ENCODE measurements at regions not wholly inside any gene's neighbourhood (a gene's known extent, or its start where the extent isn't known, plus 50 kb on each side); places are given as distances from the start of the nearest gene placed in this dataset.

DNA sequence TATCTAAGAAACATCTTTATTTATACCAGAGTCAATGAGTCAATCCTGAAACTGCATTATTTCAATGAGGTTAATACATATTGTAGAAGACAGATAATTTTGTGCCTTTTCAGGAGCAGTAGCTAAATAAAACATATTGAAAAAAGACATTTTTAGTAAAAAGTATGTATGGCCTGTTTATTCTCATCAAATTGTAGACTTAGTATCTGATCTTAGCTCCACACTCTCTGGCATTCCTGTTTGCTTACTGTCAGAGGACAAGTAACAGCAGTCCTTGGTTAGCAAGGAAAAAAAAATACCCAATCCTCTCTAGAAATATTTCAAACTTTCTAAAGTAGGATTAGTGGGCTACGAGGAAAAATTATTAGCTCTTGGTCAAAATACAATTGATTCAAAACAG, 50.5 kb upstream of the GUCY1A1 start:
- intact Hi-C loops (cut with micrococcal nuclease), result no loop called here

DNA sequence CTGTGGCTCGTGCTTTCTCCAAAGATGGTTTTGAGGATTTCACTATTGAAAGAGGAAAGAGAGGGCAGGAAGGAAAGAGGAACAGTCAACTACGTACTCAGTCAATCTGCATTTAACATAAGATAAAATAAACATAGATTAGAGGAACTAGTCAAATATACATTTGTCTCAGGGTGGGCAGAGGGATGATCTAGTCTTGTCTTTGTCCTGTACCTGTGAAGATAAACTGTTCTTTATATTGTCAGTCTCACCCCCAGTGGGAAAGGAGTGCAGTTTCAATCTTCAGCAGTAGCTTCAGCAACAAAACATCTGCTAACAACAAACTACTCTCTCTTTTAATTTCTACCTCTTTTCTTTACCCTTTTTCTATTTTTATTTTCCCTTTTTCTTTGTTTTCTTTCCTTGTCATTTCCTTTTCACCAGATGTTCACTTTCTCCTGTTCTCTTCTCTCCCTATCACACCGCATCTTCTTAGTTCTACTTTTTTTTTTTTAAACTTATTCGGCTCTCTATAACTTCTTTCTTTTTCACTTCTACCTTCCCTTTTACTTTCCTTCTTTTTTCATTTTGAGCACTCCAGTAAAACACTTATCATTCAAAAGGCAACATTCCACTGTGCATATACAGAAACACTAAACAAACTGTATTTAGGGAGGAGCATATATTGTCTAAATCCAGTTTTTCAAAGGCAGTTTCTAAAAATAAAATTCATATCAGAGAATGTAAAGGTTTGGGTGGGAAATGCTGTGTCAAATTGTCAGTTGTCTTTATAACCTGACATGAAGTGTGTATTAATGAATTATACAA, 51.4 kb upstream of the GUCY1A1 start:
- intact Hi-C loops (cut with micrococcal nuclease), result no loop called here

DNA sequence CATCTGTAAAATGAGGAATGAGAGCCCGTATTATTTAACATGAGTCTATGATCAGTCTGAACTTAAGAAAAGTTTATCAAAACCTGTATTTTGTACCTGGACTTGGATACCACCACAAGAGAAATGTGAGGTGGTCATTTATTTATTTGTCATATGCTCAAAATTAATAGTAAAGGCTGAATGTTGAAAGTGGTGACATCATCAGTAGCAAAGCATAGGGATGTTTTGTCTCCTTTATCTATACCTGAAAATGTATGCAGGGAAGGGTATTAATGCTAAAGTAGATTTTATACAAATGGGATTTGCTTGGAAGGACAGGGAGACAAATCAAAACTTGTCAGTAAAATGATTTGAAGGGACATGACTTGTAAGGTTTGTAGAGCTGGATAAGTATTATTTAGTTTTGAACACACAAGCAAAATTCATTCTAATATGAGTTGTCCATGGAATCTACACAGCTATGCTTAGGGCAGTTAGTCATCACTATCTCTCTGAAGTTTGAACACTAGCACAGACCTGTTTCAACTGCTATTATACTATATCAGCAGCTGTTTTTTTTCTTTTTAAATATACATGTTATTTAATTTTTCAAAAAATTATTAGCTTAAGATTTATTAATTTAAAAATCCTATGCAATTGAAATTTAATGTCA, 52.4 kb upstream of the GUCY1A1 start:
- intact Hi-C loops (cut with micrococcal nuclease), result no loop called here

DNA sequence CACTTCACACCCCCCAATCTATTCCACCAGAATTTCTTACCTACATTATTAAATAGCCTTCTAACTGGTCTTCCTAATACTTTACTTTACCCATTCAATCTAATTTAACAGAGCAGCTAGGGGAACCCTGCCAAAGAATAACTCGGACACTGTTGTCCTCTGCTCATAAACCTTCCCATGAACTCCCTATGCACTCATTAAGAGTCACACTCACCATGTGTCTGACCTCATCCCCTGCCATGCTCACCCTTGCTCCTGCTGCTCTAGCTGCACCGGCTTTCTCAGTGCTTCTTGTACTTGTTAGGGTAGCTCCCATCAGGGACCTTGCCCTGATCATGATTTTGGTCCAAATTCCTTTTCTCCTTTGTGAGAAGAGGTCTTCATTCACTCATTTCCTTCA, 54.6 kb upstream of the GUCY1A1 start:
- intact Hi-C loops (cut with micrococcal nuclease), result no loop called here

- intact Hi-C loops (cut with micrococcal nuclease), result no loop called here
Observed at GRCh38 chr4:155611501-155611900, 55.1 kb upstream of the GUCY1A1 start.

GRCh38 chr4:155610143-155610542, 56.5 kb upstream of the GUCY1A1 start:
- intact Hi-C loops (cut with micrococcal nuclease), result no loop called here

DNA sequence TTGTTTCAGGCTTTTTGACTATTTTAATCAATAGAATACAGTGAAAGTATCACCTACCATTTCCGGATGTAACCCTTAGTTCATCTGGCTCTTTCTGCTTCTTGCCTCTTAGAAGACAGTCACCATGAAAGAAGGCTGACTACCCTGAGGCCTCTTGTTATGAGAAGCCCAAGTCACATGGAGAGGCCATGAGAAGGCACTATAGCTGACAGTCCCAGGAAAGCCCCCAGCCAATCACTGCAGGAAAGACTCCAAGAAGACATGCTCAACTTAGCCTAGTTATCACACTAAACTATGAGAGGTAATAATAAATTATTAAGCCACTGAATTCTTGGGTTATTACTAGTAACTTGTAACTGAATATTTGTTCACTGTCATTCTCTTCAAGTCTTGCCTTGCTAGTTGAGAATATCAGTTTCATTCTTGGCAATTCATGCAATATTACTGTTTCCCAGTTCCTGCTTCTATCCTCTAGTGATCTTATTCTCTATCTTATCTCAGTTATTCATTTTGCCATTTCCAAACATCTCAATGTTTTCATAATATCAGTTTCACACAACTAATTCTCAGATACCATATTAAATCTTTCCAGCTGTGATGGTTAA, 57.1 kb upstream of the GUCY1A1 start:
- intact Hi-C loops (cut with micrococcal nuclease), result no loop called here

DNA sequence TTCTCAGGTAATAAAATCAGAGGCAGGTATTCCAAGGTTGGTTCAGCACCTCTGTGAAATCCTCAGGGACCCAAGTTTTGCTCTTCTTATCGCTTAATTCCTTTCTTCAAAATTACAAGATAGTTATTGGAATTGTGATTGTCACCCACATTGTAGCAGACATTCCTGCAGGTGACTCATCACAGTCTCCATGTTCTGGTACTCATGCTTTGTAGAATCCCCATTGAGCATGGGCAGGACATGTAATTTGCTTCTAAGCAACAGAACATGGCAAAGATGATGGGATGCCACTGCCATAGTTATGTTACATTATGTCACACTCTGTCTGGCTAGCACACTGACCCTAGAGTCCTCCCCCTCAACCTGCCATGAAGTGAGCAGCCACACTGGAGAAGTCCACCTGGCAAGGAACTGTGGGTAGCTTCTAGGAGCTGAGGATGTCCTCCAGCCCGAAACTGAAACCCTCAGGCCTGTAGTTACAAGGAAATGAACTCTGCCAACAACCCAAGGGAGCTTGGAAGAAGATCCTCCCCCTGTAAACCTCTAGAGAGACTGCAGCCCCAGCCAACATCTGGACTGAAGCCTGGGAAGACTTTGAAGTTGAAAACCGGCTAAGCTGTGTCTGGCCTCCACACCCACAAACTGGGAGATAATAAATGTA, 58.3 kb upstream of the GUCY1A1 start:
- intact Hi-C loops (cut with micrococcal nuclease), result no loop called here

GRCh38 chr4:155607481-155607880, 59.2 kb upstream of the GUCY1A1 start:
- intact Hi-C loops (cut with micrococcal nuclease), result no loop called here

DNA sequence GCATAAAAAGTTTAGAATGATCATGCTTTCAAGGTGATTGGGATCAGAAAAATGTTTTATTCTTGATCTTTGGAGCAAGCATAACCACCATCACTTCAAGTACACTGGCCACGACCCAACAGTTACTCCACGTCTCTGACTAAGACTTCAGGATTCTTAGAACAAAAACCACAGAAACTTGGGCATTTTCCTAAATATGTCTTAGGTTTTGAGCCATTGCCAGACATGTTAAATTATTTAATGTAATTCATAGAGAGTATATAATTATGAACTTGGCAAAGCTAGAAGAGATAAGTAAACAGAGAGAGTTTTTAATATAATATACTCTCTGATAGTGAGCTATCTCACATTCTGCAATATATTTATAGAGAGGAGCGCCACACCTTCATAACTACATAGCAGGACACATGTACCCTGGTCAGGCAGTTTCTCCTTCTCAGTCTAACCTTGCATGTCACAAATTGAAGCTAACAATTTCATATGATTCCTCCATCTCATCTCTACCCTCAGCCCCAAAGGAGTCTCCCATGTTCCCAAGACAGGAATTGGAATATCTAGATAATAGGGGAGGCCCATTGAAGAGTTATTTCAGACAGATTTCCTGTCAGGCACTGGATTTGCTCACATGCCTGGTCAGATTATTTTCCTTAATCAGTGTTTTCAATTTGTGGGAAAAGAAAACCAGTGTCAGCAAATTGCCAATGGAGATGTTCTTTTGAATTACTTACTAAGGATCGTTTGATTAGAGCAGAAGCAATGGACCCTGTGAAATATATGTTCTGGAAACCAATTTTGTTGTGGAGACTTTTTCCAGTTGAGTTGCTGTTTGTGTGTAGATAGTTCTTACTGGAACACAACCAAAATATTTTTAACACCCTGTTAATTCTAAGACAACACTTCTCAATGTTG, 61.7 kb upstream of the GUCY1A1 start:
- intact Hi-C loops (cut with micrococcal nuclease), result no loop called here

- intact Hi-C loops (cut with micrococcal nuclease), result no loop called here
Observed at GRCh38 chr4:155603360-155603891, 63.2 kb upstream of the GUCY1A1 start.

- intact Hi-C loops (cut with micrococcal nuclease), result no loop called here
Observed at GRCh38 chr4:155602351-155603140, 64.1 kb upstream of the GUCY1A1 start.

DNA sequence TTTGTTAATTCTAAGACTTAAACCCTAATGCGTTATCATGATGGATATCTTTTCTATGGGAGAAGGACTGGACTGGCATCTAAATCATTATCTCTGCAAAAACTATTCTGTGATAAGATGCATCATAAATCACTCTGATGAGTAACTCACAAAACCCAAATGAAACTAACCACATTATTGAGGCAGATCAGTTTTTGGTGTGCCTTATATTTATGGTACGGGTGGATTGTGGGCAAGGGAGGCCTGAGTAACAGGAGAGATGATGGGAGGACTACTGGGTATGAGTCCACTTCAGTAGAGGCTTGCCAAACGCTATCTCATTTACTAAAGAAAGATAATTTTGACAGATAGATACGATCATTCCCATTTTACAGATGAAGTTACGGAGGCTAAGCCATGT, 66.4 kb upstream of the GUCY1A1 start:
- intact Hi-C loops (cut with micrococcal nuclease), result no loop called here

DNA sequence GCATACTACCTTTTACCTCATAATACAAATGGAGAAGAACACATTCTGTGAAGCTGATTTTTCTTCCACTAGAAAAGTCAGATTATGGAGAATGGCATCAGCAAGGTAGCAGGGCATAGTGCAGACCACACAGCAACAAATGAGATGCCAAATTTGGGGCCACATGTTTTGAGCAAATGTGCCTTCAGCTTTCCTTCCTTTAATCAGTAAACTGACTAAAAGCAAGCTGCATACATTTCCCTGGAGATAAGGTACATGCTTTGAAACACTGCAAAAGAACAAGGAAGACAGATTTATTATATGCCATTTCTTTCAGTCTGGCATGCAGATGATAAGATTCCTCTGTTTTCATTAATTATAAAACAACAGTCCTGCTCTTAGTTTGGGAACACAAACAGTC, 67.1 kb upstream of the GUCY1A1 start:
- intact Hi-C loops (cut with micrococcal nuclease), result no loop called here

DNA sequence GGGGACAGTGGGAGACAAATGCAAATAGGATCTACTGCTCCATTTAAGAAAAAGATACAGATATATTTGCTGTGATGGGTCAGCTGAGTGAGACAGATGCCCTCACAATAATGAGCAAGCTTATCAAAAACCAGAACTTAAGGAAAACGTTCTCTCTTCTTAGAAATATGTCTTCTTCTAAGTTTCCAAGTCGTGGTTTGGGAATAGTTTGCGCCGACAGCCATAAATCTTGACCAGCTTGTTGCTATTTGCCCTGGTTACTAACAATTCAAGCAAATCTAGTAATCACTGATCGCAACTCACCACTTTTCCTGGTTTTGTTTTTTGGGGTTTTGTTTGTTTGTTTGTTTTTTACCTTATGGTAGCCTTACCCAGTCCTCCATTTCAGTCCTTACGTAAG, 67.6 kb upstream of the GUCY1A1 start:
- intact Hi-C loops (cut with micrococcal nuclease), result no loop called here

GRCh38 chr4:155597933-155598451, 68.7 kb upstream of the GUCY1A1 start:
- intact Hi-C loops (cut with micrococcal nuclease), result no loop called here

- intact Hi-C loops (cut with micrococcal nuclease), result no loop called here
Observed at GRCh38 chr4:155597281-155597680, 69.4 kb upstream of the GUCY1A1 start.

GRCh38 chr4:155593793-155594192, 72.9 kb upstream of the GUCY1A1 start:
- intact Hi-C loops (cut with micrococcal nuclease), result no loop called here

GRCh38 chr4:155592938-155593297, 73.7 kb upstream of the GUCY1A1 start:
- intact Hi-C loops (cut with micrococcal nuclease), result no loop called here

All from T-helper 1 cell treated with Interleukin-12 subunit alpha and Interleukin-12 subunit beta and Interleukin-4 antibody, amounts not matched to agents 30 ng/mL and 1 ng/mL, for 36 hours (primary cell).